Upper lobe of left lung (tissue), 6 donors: ENCODE measurements at regions not wholly inside any gene's neighbourhood (a gene's known extent, or its start where the extent isn't known, plus 50 kb on each side); places are given as distances from the start of the nearest gene placed in this dataset.

Source experiments
- ATAC-seq, 2 donors: fragments of 200-7000 bp; cut with Tn5 transposase; one replicate each; pipeline ENCODE4 v1.9.1; 2022; ENCODE audit warnings: mild to moderate bottlenecking in 2 of 2, moderate library complexity in 2 of 2; ENCODE audit not compliant: low FRiP score in 2 of 2
- DNase-seq, 2 donors: peaks; one replicate each; pipeline ENCODE4 v3.0.0-alpha.2; 2019 to 2020
- H3K27ac ChIP-seq, 4 donors: fragments of 200-600 bp; sonication (generic); one replicate each; pipeline ENCODE4 v1.5.1; 2016 to 2019
- H3K27me3 ChIP-seq, 4 donors: fragments of 200-600 bp; sonication (generic); one replicate each; pipeline ENCODE4 v1.5.1; 2017 to 2019
- H3K36me3 ChIP-seq, 4 donors: fragments of 200-600 bp; sonication (generic); one replicate each; pipeline ENCODE4 v1.5.1; 2016 to 2019
- H3K4me1 ChIP-seq, 4 donors: fragments of 200-600 bp; sonication (generic); one replicate each; pipeline ENCODE4 v1.5.1; 2018 to 2019
- H3K4me3 ChIP-seq, 4 donors: fragments of 200-600 bp; sonication (generic); one replicate each; pipeline ENCODE4 v1.5.1; 2017 to 2019; ENCODE audit warnings: mild to moderate bottlenecking in 2 of 4, moderate library complexity in 1 of 4
- H3K9me3 ChIP-seq, 4 donors: fragments of 200-600 bp; sonication (generic); one replicate each; pipeline ENCODE4 v1.5.1; 2018 to 2019
- EP300 ChIP-seq, 4 donors: sonication (generic); formaldehyde crosslinking; IDR thresholded peaks; one replicate each; pipeline ENCODE4 v1.5.1; 2017; ENCODE audit warnings: antibody characterized with exemption in 4 of 4, control low read depth in 2 of 4
- POLR2A ChIP-seq, 4 donors: fragments of 450-650 bp; IDR thresholded peaks; one replicate each; pipeline ENCODE4 v1.5.1; 2016 to 2017; ENCODE audit warnings: antibody characterized with exemption in 4 of 4, mild to moderate bottlenecking in 2 of 4
- POLR2AphosphoS5 ChIP-seq, 2 donors: sonication (generic); formaldehyde crosslinking; IDR thresholded peaks; one replicate each; pipeline ENCODE4 v1.5.1; 2017; ENCODE audit warnings: antibody characterized with exemption in 2 of 2
- WGBS, 2 donors: methylation state at CpG; one replicate each; pipeline ENCODE4 v1.1.5; 2017 to 2018; 5-methylcytosine and 5-hydroxymethylcytosine counted together
- TF ChIP-seq, protein P1 (sequence below), 6 experiments: fragments of 450-650 bp in 4 of 6; fragments of 200-600 bp in 2 of 6; sonication (generic) in 2 of 6; IDR thresholded peaks; one replicate each; pipeline ENCODE4 v1.5.1; 2016 to 2019; ENCODE audit warnings: antibody characterized with exemption in 6 of 6
- donor health status: DM: no; HTN: no; CAD: no; lungs with moderate emphysema.
- donor health status: DM: no; HTN: yes; CAD: no; lungs with severe emphysema.

GRCh38 chr6:104014163-104014959 is 845.4 kb downstream of the HACE1 start:
- Histone ChIP-seq H3K36me3 (no peaks in the 10 kb centered on the region), H3K9me3 (no peaks in the 10 kb centered on the region), H3K4me3 (no peak overlapping the region), H3K4me1 (no peaks in the 10 kb centered on the region), H3K27ac (no peak overlapping the region), H3K27me3 (no peaks in the 10 kb centered on the region)
- 75 to 82% methylated on average over 2 of the region's 2 CpGs for WGBS, 2 donors
- ATAC-seq (no peak), DNase-seq (no peak)
- no peak for TF ChIP-seq POLR2A (IDR thresholded peaks at IDR 0.05)
- no peak for TF ChIP-seq EP300 (IDR thresholded peaks at IDR 0.05)
- TF ChIP-seq POLR2AphosphoS5 (IDR thresholded peaks at IDR 0.05) = no peak
- TF ChIP-seq, protein P1, sequence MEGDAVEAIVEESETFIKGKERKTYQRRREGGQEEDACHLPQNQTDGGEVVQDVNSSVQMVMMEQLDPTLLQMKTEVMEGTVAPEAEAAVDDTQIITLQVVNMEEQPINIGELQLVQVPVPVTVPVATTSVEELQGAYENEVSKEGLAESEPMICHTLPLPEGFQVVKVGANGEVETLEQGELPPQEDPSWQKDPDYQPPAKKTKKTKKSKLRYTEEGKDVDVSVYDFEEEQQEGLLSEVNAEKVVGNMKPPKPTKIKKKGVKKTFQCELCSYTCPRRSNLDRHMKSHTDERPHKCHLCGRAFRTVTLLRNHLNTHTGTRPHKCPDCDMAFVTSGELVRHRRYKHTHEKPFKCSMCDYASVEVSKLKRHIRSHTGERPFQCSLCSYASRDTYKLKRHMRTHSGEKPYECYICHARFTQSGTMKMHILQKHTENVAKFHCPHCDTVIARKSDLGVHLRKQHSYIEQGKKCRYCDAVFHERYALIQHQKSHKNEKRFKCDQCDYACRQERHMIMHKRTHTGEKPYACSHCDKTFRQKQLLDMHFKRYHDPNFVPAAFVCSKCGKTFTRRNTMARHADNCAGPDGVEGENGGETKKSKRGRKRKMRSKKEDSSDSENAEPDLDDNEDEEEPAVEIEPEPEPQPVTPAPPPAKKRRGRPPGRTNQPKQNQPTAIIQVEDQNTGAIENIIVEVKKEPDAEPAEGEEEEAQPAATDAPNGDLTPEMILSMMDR (IDR thresholded peaks at IDR 0.05) = no peak

DNA sequence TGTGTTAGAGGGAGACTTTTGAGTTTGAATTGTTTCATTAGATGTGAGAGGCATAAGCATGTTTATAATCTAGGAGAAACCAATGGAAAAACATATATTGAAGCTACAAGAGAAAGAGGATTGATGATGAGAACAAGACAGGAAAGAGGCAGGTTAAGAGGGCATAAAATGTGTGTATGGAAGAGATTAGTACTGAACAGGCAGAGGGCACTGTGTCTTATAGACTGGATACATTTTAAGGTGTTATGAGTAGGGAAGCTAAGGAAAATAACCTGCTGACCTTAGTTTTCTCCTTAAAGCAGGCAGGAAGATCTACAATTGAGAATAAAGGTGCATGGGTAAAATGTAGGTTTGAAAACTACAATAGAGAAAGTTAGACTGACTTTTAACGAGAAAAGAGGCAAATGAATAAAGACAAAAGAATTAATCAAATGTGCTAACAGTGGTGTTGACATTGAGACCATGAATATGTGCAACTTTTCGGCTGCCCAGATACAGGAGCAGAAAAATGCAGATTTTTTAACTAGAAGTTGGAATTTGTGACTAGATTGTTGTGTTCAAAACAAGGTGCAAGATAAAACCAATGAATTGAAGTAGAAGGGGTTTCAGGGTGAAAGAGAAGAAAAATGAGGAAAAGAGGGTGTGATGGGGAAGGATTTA is 846.3 kb downstream of the HACE1 start:
- no peak for DNase-seq
- no peak for ATAC-seq
- Histone ChIP-seq H3K27ac (no peak overlapping the region), H3K4me3 (no peak overlapping the region), H3K4me1 (no peaks in the 10 kb centered on the region), H3K9me3 (no peaks in the 10 kb centered on the region), H3K36me3 (no peaks in the 10 kb centered on the region), H3K27me3 (no peaks in the 10 kb centered on the region)
- TF ChIP-seq POLR2A (IDR thresholded peaks at IDR 0.05) (no peak), EP300 (IDR thresholded peaks at IDR 0.05) (no peak), POLR2AphosphoS5 (IDR thresholded peaks at IDR 0.05) (no peak)
- TF ChIP-seq, protein P1 (IDR thresholded peaks at IDR 0.05) = no peak
- 51 to 55% methylated on average over 2 of the region's 2 CpGs for WGBS, 2 donors

- Histone ChIP-seq H3K4me1 (no peaks in the 10 kb centered on the region), H3K27me3 (no peaks in the 10 kb centered on the region), H3K27ac (no peak overlapping the region), H3K9me3 (no peaks in the 10 kb centered on the region), H3K36me3 (no peaks in the 10 kb centered on the region), H3K4me3 (no peak overlapping the region)
- DNase-seq = no peak
- TF ChIP-seq, protein P1 (IDR thresholded peaks at IDR 0.05) = no peak
- TF ChIP-seq POLR2A (IDR thresholded peaks at IDR 0.05) = no peak
- TF ChIP-seq EP300 (IDR thresholded peaks at IDR 0.05) = no peak
- no peak for ATAC-seq
Observed at GRCh38 chr6:104010897-104011296, 848.8 kb downstream of the HACE1 start.

- Histone ChIP-seq H3K9me3 (no peaks in the 10 kb centered on the region), H3K27ac (no peak overlapping the region), H3K36me3 (no peaks in the 10 kb centered on the region), H3K27me3 (no peaks in the 10 kb centered on the region), H3K4me1 (no peaks in the 10 kb centered on the region), H3K4me3 (no peak overlapping the region)
- ATAC-seq = no peak
- no peak for DNase-seq
- WGBS, 2 donors = 83% methylated on average over 3 of the region's 3 CpGs
- no peak for TF ChIP-seq EP300 (IDR thresholded peaks at IDR 0.05)
- TF ChIP-seq POLR2A (IDR thresholded peaks at IDR 0.05) = no peak
- TF ChIP-seq, protein P1 (IDR thresholded peaks at IDR 0.05) = no peak
- TF ChIP-seq POLR2AphosphoS5 (IDR thresholded peaks at IDR 0.05) = no peak
Observed at GRCh38 chr6:104003803-104004516, 855.8 kb downstream of the HACE1 start.
